Stomach (tissue), 4 donors: ENCODE measurements at regions not wholly inside any gene's neighbourhood (a gene's known extent, or its start where the extent isn't known, plus 50 kb on each side); places are given as distances from the start of the nearest gene placed in this dataset.

ENCODE experiments used
- CTCF ChIP-seq, 7 experiments: fragments of 450-650 bp in 4 of 7; fragments of 200-600 bp in 3 of 7; sonication (generic) in 3 of 7; IDR thresholded peaks; one replicate each; pipeline ENCODE4 v1.5.1; 2016 to 2019; ENCODE audit warnings: antibody characterized with exemption in 7 of 7, control low read depth in 2 of 7, mild to moderate bottlenecking in 1 of 7
- EP300 ChIP-seq: sonication (generic); formaldehyde crosslinking; IDR thresholded peaks from one replicate; pipeline ENCODE4 v1.6.1; 2017; ENCODE audit warnings: antibody characterized with exemption
- POLR2A ChIP-seq, 4 donors: fragments of 450-650 bp; IDR thresholded peaks; one replicate each; pipeline ENCODE4 v1.6.1; 2016; ENCODE audit warnings: antibody characterized with exemption in 4 of 4, control low read depth in 2 of 4, mild to moderate bottlenecking in 1 of 4, moderate library complexity in 1 of 4
- POLR2AphosphoS5 ChIP-seq, 3 donors: sonication (generic); formaldehyde crosslinking; IDR thresholded peaks; one replicate each; pipeline ENCODE4 v1.6.1; 2016; ENCODE audit warnings: antibody characterized with exemption in 3 of 3

GRCh38 chr2:132256251-132256902, 94.6 kb upstream of the ANKRD30BL start:
- TF ChIP-seq CTCF (IDR thresholded peaks at IDR 0.05) (no peak), POLR2A (IDR thresholded peaks at IDR 0.05) (no peak), POLR2AphosphoS5 (IDR thresholded peaks at IDR 0.05) (no peak), EP300 (no peak)
